ENCODE measurements at regions not wholly inside any gene's neighbourhood (a gene's known extent, or its start where the extent isn't known, plus 50 kb on each side); places are given as distances from the start of the nearest gene placed in this dataset.

DNA sequence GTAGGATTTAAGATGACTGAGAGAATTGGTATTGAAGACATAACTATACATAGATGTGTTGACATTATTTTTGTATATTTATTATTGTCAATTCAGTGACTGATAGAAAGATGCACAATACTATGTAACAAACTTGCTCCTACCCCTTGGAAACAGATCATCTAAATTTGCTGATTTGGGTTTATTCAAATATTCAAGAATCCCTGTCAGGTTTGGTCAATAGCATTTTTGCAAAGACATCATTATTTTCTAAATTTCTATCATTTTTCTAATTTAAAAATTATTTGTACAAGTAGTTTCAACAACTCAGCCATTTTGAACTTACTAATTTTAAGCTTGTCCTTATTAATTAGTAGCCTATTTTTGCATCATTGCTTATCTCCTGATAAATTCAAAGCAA is 1463.4 kb downstream of the SI start:
- Histone ChIP-seq H3K4me3 (ENCODE audit: insufficient read depth in 1 of 2, low read depth in 1 of 2, low read length in 2 of 2) (no peak overlapping the region), H3K36me3 (ENCODE audit: control insufficient read depth in 1 of 2, insufficient read depth in 2 of 2, low read depth in 1 of 2, low read length in 2 of 2) (no peaks in the 10 kb centered on the region), H3K79me1 (replicated peaks; ENCODE audit: low read length, poor library complexity, severe bottlenecking) (no peaks in the 10 kb centered on the region), H2BK5ac (ENCODE audit: low read depth, low read length, poor library complexity, severe bottlenecking) (no peak overlapping the region), H3K27me3 (ENCODE audit: control insufficient read depth in 1 of 2, insufficient read depth in 1 of 2, low read length in 2 of 2) (no peaks in the 10 kb centered on the region), H3K18ac (ENCODE audit: low read depth in 1 of 2, low read length in 2 of 2) (no peak overlapping the region), H2BK12ac (ENCODE audit: low read length in 2 of 2) (no peak overlapping the region), H3K9ac (ENCODE audit: low read length) (no peak overlapping the region), H4K8ac (ENCODE audit: low read length) (no peak overlapping the region), H2BK120ac (ENCODE audit: low read depth, low read length) (no peak overlapping the region), H2AFZ (ENCODE audit: low read depth, low read length) (no peak overlapping the region), H3K14ac (ENCODE audit: low read length in 2 of 2) (no peak overlapping the region), H3K23ac (ENCODE audit: low read length in 2 of 2) (no peak overlapping the region), H3K4me2 (ENCODE audit: low read length, poor library complexity, severe bottlenecking) (no peak overlapping the region), H3K9me3 (ENCODE audit: control insufficient read depth, low read length) (no peaks in the 10 kb centered on the region), H3K27ac (ENCODE audit: low read length, poor library complexity, severe bottlenecking) (no peak overlapping the region), H3K4ac (ENCODE audit: low read depth in 1 of 2, low read length in 2 of 2) (no peak overlapping the region), H3K4me1 (ENCODE audit: control insufficient read depth, insufficient read depth, low read depth, low read length) (no peaks in the 10 kb centered on the region), H4K91ac (ENCODE audit: low read length) (no peak overlapping the region), H2AK5ac (ENCODE audit: low read length, severe bottlenecking) (no peak overlapping the region), H2BK15ac (ENCODE audit: low read depth, poor library complexity, severe bottlenecking) (no peak overlapping the region)
- DNase-seq: no peak

DNA sequence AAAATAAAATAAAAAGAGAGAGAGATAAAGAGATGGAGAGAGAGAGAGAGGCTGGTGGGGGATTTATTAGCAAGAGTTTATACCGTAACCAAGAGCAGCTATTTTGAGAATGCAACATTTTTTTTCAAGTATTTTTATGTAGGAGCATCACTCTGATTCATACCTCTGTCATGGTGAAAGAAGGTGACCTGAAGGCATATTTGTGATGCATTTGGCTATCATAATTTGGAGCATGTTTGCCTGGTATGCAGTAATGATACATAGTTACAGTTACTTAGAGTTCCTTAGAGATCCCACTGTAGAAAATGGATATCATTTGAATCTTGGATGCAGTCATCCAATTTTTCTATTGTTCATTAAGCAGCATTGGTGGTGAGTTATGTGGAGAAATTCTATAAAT is 1472.4 kb downstream of the SI start:
- DNase-seq: no peak
- H3K79me1 ChIP-seq (replicated peaks; ENCODE audit: low read length, poor library complexity, severe bottlenecking): no peaks in the 10 kb centered on the region
- no peaks in the 10 kb centered on the region for H3K4me1 ChIP-seq (ENCODE audit: control insufficient read depth, insufficient read depth, low read depth, low read length)

DNA sequence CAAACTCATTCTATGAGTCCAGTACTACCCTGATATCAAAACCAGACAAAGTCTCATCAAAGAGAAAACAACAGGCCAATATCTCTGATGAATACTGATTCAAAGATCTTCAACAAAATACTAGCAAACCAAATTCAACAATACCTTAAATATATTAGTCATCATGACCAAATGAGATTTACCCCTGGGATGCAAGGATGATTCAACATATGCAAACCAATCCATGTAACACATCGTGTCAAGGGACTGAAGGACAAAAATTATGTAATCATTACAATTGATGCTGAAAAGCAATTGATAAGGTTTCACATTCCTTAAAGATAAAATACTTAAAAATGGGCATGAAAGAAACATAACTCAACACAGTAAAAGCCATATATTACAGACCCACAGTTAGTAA is 1476.9 kb downstream of the SI start:
- H3K4me3 ChIP-seq (ENCODE audit: insufficient read depth in 1 of 2, low read depth in 1 of 2, low read length in 2 of 2): no peak overlapping the region
- no peak overlapping the region for H2AK5ac ChIP-seq (ENCODE audit: low read length, severe bottlenecking)
- no peaks in the 10 kb centered on the region for H3K36me3 ChIP-seq (ENCODE audit: control insufficient read depth in 1 of 2, insufficient read depth in 2 of 2, low read depth in 1 of 2, low read length in 2 of 2)
- H3K4me1 ChIP-seq (ENCODE audit: control insufficient read depth, insufficient read depth, low read depth, low read length): no peaks in the 10 kb centered on the region
- no CpG with 5 or more reads among the region's 1 CpG for WGBS
- no peaks in the 10 kb centered on the region for H3K79me1 ChIP-seq (replicated peaks; ENCODE audit: low read length, poor library complexity, severe bottlenecking)
- no peak overlapping the region for H2BK120ac ChIP-seq (ENCODE audit: low read depth, low read length)
- H3K18ac ChIP-seq (ENCODE audit: low read depth in 1 of 2, low read length in 2 of 2): no peak overlapping the region
- H3K27ac ChIP-seq (ENCODE audit: low read length, poor library complexity, severe bottlenecking): no peak overlapping the region
- H3K14ac ChIP-seq (ENCODE audit: low read length in 2 of 2): no peak overlapping the region
- no peak overlapping the region for H3K23ac ChIP-seq (ENCODE audit: low read length in 2 of 2)
- no peak overlapping the region for H2BK5ac ChIP-seq (ENCODE audit: low read depth, low read length, poor library complexity, severe bottlenecking)
- no peak overlapping the region for H2BK12ac ChIP-seq (ENCODE audit: low read length in 2 of 2)
- no peaks in the 10 kb centered on the region for H3K27me3 ChIP-seq (ENCODE audit: control insufficient read depth in 1 of 2, insufficient read depth in 1 of 2, low read length in 2 of 2)
- H3K9ac ChIP-seq (ENCODE audit: low read length): no peak overlapping the region
- no peak overlapping the region for H4K91ac ChIP-seq (ENCODE audit: low read length)
- no peak overlapping the region for H3K4ac ChIP-seq (ENCODE audit: low read depth in 1 of 2, low read length in 2 of 2)
- DNase-seq: no peak
- H4K8ac ChIP-seq (ENCODE audit: low read length): no peak overlapping the region
- H2BK15ac ChIP-seq (ENCODE audit: low read depth, poor library complexity, severe bottlenecking): no peak overlapping the region
- peaks cover 3% of the 10 kb centered on the region for H3K9me3 ChIP-seq (ENCODE audit: control insufficient read depth, low read length)
- no peak overlapping the region for H2AFZ ChIP-seq (ENCODE audit: low read depth, low read length)
- H3K4me2 ChIP-seq (ENCODE audit: low read length, poor library complexity, severe bottlenecking): no peak overlapping the region

More for the DNA sequence above, 1472.4 kb downstream of the SI start:
- H3K9me3 ChIP-seq (ENCODE audit: control insufficient read depth, low read length): no peaks in the 10 kb centered on the region
- no peak overlapping the region for H3K18ac ChIP-seq (ENCODE audit: low read depth in 1 of 2, low read length in 2 of 2)
- no peak overlapping the region for H3K4me2 ChIP-seq (ENCODE audit: low read length, poor library complexity, severe bottlenecking)
- no peak overlapping the region for H3K27ac ChIP-seq (ENCODE audit: low read length, poor library complexity, severe bottlenecking)
- no peak overlapping the region for H3K14ac ChIP-seq (ENCODE audit: low read length in 2 of 2)
- no peak overlapping the region for H3K4ac ChIP-seq (ENCODE audit: low read depth in 1 of 2, low read length in 2 of 2)
- no peak overlapping the region for H4K8ac ChIP-seq (ENCODE audit: low read length)
- no peak overlapping the region for H2BK12ac ChIP-seq (ENCODE audit: low read length in 2 of 2)
- no peak overlapping the region for H2AFZ ChIP-seq (ENCODE audit: low read depth, low read length)
- no peaks in the 10 kb centered on the region for H3K36me3 ChIP-seq (ENCODE audit: control insufficient read depth in 1 of 2, insufficient read depth in 2 of 2, low read depth in 1 of 2, low read length in 2 of 2)
- H4K91ac ChIP-seq (ENCODE audit: low read length): no peak overlapping the region
- no peak overlapping the region for H2BK5ac ChIP-seq (ENCODE audit: low read depth, low read length, poor library complexity, severe bottlenecking)
- H3K27me3 ChIP-seq (ENCODE audit: control insufficient read depth in 1 of 2, insufficient read depth in 1 of 2, low read length in 2 of 2): no peaks in the 10 kb centered on the region
- no peak overlapping the region for H3K9ac ChIP-seq (ENCODE audit: low read length)
- WGBS: 94% methylated on average over 1 of the region's 1 CpG
- no peak overlapping the region for H3K4me3 ChIP-seq (ENCODE audit: insufficient read depth in 1 of 2, low read depth in 1 of 2, low read length in 2 of 2)
- no peak overlapping the region for H2AK5ac ChIP-seq (ENCODE audit: low read length, severe bottlenecking)
- H2BK120ac ChIP-seq (ENCODE audit: low read depth, low read length): no peak overlapping the region
- no peak overlapping the region for H3K23ac ChIP-seq (ENCODE audit: low read length in 2 of 2)
- no peak overlapping the region for H2BK15ac ChIP-seq (ENCODE audit: low read depth, poor library complexity, severe bottlenecking)

DNA sequence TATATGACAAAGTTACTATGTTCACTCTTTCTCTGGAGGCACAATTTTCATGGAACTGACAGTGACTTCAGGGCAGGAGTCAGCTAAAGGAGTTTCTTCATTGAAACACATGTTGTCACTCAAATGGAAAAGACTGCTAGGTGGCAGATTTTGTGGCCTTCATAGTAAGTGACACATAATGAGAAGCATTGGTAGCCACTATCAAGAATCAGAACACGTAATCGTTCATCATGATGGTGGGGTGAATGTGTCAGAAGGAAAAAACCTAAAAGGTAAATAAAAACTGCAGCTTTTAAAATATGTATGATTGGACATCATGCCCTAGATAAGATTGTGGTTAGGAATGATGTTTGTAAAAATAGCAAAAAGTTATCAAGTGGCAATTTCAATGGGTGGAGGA is 1491.0 kb downstream of the SI start:
- H3K18ac ChIP-seq (ENCODE audit: low read depth in 1 of 2, low read length in 2 of 2): no peak overlapping the region
- no peak for DNase-seq
- no peak overlapping the region for H3K9ac ChIP-seq (ENCODE audit: low read length)
- no peak overlapping the region for H3K4me2 ChIP-seq (ENCODE audit: low read length, poor library complexity, severe bottlenecking)
- H3K27ac ChIP-seq (ENCODE audit: low read length, poor library complexity, severe bottlenecking): no peak overlapping the region
- H2BK12ac ChIP-seq (ENCODE audit: low read length in 2 of 2): no peak overlapping the region
- H4K91ac ChIP-seq (ENCODE audit: low read length): no peak overlapping the region
- no peak overlapping the region for H2BK15ac ChIP-seq (ENCODE audit: low read depth, poor library complexity, severe bottlenecking)
- no peak overlapping the region for H3K4ac ChIP-seq (ENCODE audit: low read depth in 1 of 2, low read length in 2 of 2)
- no peak overlapping the region for H2BK120ac ChIP-seq (ENCODE audit: low read depth, low read length)
- H3K4me1 ChIP-seq (ENCODE audit: control insufficient read depth, insufficient read depth, low read depth, low read length): no peaks in the 10 kb centered on the region
- H3K23ac ChIP-seq (ENCODE audit: low read length in 2 of 2): no peak overlapping the region
- WGBS: 95% methylated on average over 2 of the region's 2 CpGs
- H2BK5ac ChIP-seq (ENCODE audit: low read depth, low read length, poor library complexity, severe bottlenecking): no peak overlapping the region
- H3K9me3 ChIP-seq (ENCODE audit: control insufficient read depth, low read length): peaks cover 5% of the 10 kb centered on the region
- no peak overlapping the region for H3K4me3 ChIP-seq (ENCODE audit: insufficient read depth in 1 of 2, low read depth in 1 of 2, low read length in 2 of 2)
- H2AK5ac ChIP-seq (ENCODE audit: low read length, severe bottlenecking): no peak overlapping the region
- no peaks in the 10 kb centered on the region for H3K36me3 ChIP-seq (ENCODE audit: control insufficient read depth in 1 of 2, insufficient read depth in 2 of 2, low read depth in 1 of 2, low read length in 2 of 2)
- H3K27me3 ChIP-seq (ENCODE audit: control insufficient read depth in 1 of 2, insufficient read depth in 1 of 2, low read length in 2 of 2): no peaks in the 10 kb centered on the region
- H2AFZ ChIP-seq (ENCODE audit: low read depth, low read length): no peak overlapping the region
- H4K8ac ChIP-seq (ENCODE audit: low read length): no peak overlapping the region
- no peak overlapping the region for H3K14ac ChIP-seq (ENCODE audit: low read length in 2 of 2)
- H3K79me1 ChIP-seq (replicated peaks; ENCODE audit: low read length, poor library complexity, severe bottlenecking): no peaks in the 10 kb centered on the region

Measured in mesenchymal stem cell (in vitro differentiated cells and primary cell).